ENCODE measurements at regions not wholly inside any gene's neighbourhood (a gene's known extent, or its start where the extent isn't known, plus 50 kb on each side); places are given as distances from the start of the nearest gene placed in this dataset.

- Histone ChIP-seq H3K4me2 (ENCODE audit: low read length) (no peak overlapping the region), H3K9me2 (ENCODE audit: insufficient read depth, low read length) (no peaks in the 10 kb centered on the region), H3K27me3 (ENCODE audit: insufficient read depth, low read depth, low read length) (no peaks in the 10 kb centered on the region), H3K4me3 (ENCODE audit: low read length) (no peak overlapping the region), H4K20me1 (ENCODE audit: insufficient read depth) (no peaks in the 10 kb centered on the region), H3K9ac (ENCODE audit: low read length) (no peak overlapping the region), H3F3A (ENCODE audit: insufficient read depth, low read length, poor library complexity, severe bottlenecking) (no peaks in the 10 kb centered on the region), H3K36me3 (ENCODE audit: insufficient read depth, low read length) (no peaks in the 10 kb centered on the region), H3K27ac (ENCODE audit: low read length) (no peak overlapping the region), H3K9me3 (ENCODE audit: low read length) (no peaks in the 10 kb centered on the region), H3K79me2 (replicated peaks; ENCODE audit: insufficient read depth, low read length) (no peaks in the 10 kb centered on the region), H2AFZ (ENCODE audit: low read depth, low read length) (no peak overlapping the region)
- TF ChIP-seq EP300 (conservative IDR thresholded peaks at IDR 0.05; ENCODE audit: poor library complexity, severe bottlenecking), result no peak
- no peak for TF ChIP-seq POLR2AphosphoS5 (IDR thresholded peaks at IDR 0.05)
- no peak for TF ChIP-seq MXI1 (conservative IDR thresholded peaks at IDR 0.05; ENCODE audit: poor library complexity, severe bottlenecking)
- no peak for TF ChIP-seq CTCF (IDR thresholded peaks at IDR 0.05; ENCODE audit: poor library complexity, severe bottlenecking)
- TF ChIP-seq RAD21 (conservative IDR thresholded peaks at IDR 0.05), result no peak
- no peak for TF ChIP-seq REST (IDR thresholded peaks at IDR 0.05; ENCODE audit: borderline replicate concordance)
- TF ChIP-seq EZH2 (IDR thresholded peaks at IDR 0.05; ENCODE audit: borderline replicate concordance, insufficient read depth, low read length, poor library complexity, severe bottlenecking), result no peak
- TF ChIP-seq SMC3 (conservative IDR thresholded peaks at IDR 0.05; ENCODE audit: poor library complexity), result no peak
- no peak for TF ChIP-seq TAF1 (IDR thresholded peaks at IDR 0.05; ENCODE audit: low read depth)
Observed at GRCh38 chr4:130090427-130090826, 994.5 kb downstream of the C4orf33 start.

GRCh38 chr4:130092187-130093015, 996.4 kb downstream of the C4orf33 start:
- Histone ChIP-seq H2AFZ (ENCODE audit: low read depth, low read length) (no peak overlapping the region), H3K4me2 (ENCODE audit: low read length) (no peak overlapping the region), H3K9ac (ENCODE audit: low read length) (no peak overlapping the region), H3K9me3 (ENCODE audit: low read length) (no peaks in the 10 kb centered on the region), H3F3A (ENCODE audit: insufficient read depth, low read length, poor library complexity, severe bottlenecking) (no peaks in the 10 kb centered on the region), H3K36me3 (ENCODE audit: insufficient read depth, low read length) (no peaks in the 10 kb centered on the region), H3K79me2 (replicated peaks; ENCODE audit: insufficient read depth, low read length) (no peaks in the 10 kb centered on the region), H3K27ac (ENCODE audit: low read length) (peak overlapping the region; percentile 16), H4K20me1 (ENCODE audit: insufficient read depth) (no peaks in the 10 kb centered on the region), H3K4me3 (ENCODE audit: low read length) (peak overlapping the region; percentile 30), H3K9me2 (ENCODE audit: insufficient read depth, low read length) (no peaks in the 10 kb centered on the region), H3K27me3 (ENCODE audit: insufficient read depth, low read depth, low read length) (no peaks in the 10 kb centered on the region)
- TF ChIP-seq EP300 (conservative IDR thresholded peaks at IDR 0.05; ENCODE audit: poor library complexity, severe bottlenecking), result peak; percentile 99
- no peak for TF ChIP-seq SMC3 (conservative IDR thresholded peaks at IDR 0.05; ENCODE audit: poor library complexity)
- no peak for TF ChIP-seq TAF1 (IDR thresholded peaks at IDR 0.05; ENCODE audit: low read depth)
- peak; percentile 71 for TF ChIP-seq POLR2AphosphoS5 (IDR thresholded peaks at IDR 0.05)
- TF ChIP-seq RAD21 (conservative IDR thresholded peaks at IDR 0.05), result no peak
- no peak for TF ChIP-seq EZH2 (IDR thresholded peaks at IDR 0.05; ENCODE audit: borderline replicate concordance, insufficient read depth, low read length, poor library complexity, severe bottlenecking)
- no peak for TF ChIP-seq MXI1 (conservative IDR thresholded peaks at IDR 0.05; ENCODE audit: poor library complexity, severe bottlenecking)
- no peak for TF ChIP-seq REST (IDR thresholded peaks at IDR 0.05; ENCODE audit: borderline replicate concordance)

Measured in neural cell (in vitro differentiated cells).